Natural killer cell (primary cell): ENCODE measurements at regions not wholly inside any gene's neighbourhood (a gene's known extent, or its start where the extent isn't known, plus 50 kb on each side); places are given as distances from the start of the nearest gene placed in this dataset.

Experiments
- ATAC-seq, 3 donors: fragments of 150-1000 bp in 2 of 3; fragments of 200-7000 bp in 1 of 3; cut with Tn5 transposase; 1 replicate in 1 of 3; 2 replicates in 2 of 3; pipeline ENCODE4 v1.10.0; 2021; ENCODE audit warnings: mild to moderate bottlenecking in 2 of 3, moderate library complexity in 2 of 3
- DNase-seq, 2 donors: peaks; one replicate each; pipeline versions ENCODE4 v3.0.0 to v3.0.0-alpha.2; 2013 to 2021; ENCODE audit warnings: mixed read lengths in 1 of 2
- H3K27ac ChIP-seq: one replicate; pipeline ENCODE4 v1.5.1; 2013; ENCODE audit warnings: mild to moderate bottlenecking, low read length
- H3K27me3 ChIP-seq: one replicate; pipeline ENCODE4 v1.6.1; 2013; ENCODE audit warnings: low read length; ENCODE audit not compliant: control insufficient read depth, insufficient read depth
- H3K36me3 ChIP-seq: one replicate; pipeline ENCODE4 v1.6.1; 2013; ENCODE audit warnings: low read length; ENCODE audit not compliant: control insufficient read depth, insufficient read depth
- H3K4me1 ChIP-seq: one replicate; pipeline ENCODE4 v1.6.1; 2013; ENCODE audit warnings: low read length; ENCODE audit not compliant: control insufficient read depth, insufficient read depth
- H3K4me3 ChIP-seq: one replicate; pipeline ENCODE4 v1.5.1; 2013; ENCODE audit warnings: low read length
- H3K9me3 ChIP-seq: one replicate; pipeline ENCODE4 v1.6.1; 2013; ENCODE audit warnings: low read length; ENCODE audit not compliant: control insufficient read depth, insufficient read depth
- H3K27ac Mint-ChIP-seq, 2 donors: one replicate each; pipeline ENCODE4 v1.8.0; 2022; ENCODE audit warnings: mild to moderate bottlenecking in 2 of 2, mixed read lengths in 2 of 2, moderate library complexity in 1 of 2
- H3K27me3 Mint-ChIP-seq, 2 donors: one replicate each; pipeline ENCODE4 v1.8.0; 2022; ENCODE audit warnings: low read depth in 2 of 2, mixed read lengths in 2 of 2
- H3K36me3 Mint-ChIP-seq: one replicate; pipeline ENCODE4 v1.8.0; 2022; ENCODE audit warnings: mixed read lengths
- H3K4me1 Mint-ChIP-seq, 2 donors: one replicate each; pipeline ENCODE4 v1.8.0; 2022; ENCODE audit warnings: mixed read lengths in 2 of 2
- H3K4me3 Mint-ChIP-seq: one replicate; pipeline ENCODE4 v1.8.0; 2022; ENCODE audit warnings: mild to moderate bottlenecking, moderate library complexity, mixed read lengths
- H3K9me3 Mint-ChIP-seq, 2 donors: one replicate each; pipeline ENCODE4 v1.8.0; 2022; ENCODE audit warnings: mixed read lengths in 2 of 2
- WGBS: methylation state at CpG from one replicate; pipeline ENCODE4 v1.1.7; 2013; ENCODE audit warnings: missing lambda C conversion rate; ENCODE audit not compliant: insufficient coverage; 5-methylcytosine and 5-hydroxymethylcytosine counted together
- intact Hi-C: fragments of 100-400 bp; cut with micrococcal nuclease; formaldehyde crosslinking; loops from one replicate; pipeline ENCODE4 v1.14.2; 2022
- TF ChIP-seq, protein P1 (sequence below): fragments of 200-600 bp; IDR thresholded peaks from one replicate; pipeline ENCODE4 v1.8.0; 2022; ENCODE audit warnings: antibody characterized with exemption

DNA sequence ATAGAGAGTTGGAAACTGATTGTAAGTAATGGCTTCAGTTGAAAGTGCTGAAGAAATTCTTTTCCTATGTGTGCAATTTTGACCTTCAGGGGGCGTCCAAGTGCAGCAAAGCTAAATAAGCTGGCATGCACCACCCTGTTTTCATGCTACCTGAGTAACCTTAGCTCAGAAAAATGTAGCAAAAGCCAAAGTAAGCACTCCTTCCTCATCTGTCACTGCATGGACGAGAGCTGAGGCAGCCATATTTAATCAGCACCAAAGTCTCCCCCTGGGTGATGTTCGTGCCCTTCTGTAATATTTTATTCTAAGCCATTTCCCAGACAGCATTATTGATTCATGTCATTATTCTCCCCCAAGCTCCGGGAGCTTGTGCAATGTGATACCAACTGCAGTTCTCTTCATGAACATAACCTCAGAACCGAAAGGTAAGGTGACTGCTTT is 123.1 kb downstream of the RPS12 start:
- peaks cover 5 to 16% of the 10 kb centered on the region in 2 donors for H3K27me3 Mint-ChIP-seq
- no peaks in the 10 kb centered on the region for H3K36me3 Mint-ChIP-seq
- Histone ChIP-seq H3K27me3 (no peaks in the 10 kb centered on the region), H3K9me3 (no peaks in the 10 kb centered on the region), H3K36me3 (no peaks in the 10 kb centered on the region), H3K4me1 (no peaks in the 10 kb centered on the region), H3K4me3 (no peak overlapping the region), H3K27ac (no peak overlapping the region)
- DNase-seq = peak in 1 of 2 donors; percentile 8
- no peaks in the 10 kb centered on the region for H3K4me1 Mint-ChIP-seq
- no peaks in the 10 kb centered on the region for H3K9me3 Mint-ChIP-seq
- intact Hi-C loops = no loop called here
- TF ChIP-seq, protein P1, sequence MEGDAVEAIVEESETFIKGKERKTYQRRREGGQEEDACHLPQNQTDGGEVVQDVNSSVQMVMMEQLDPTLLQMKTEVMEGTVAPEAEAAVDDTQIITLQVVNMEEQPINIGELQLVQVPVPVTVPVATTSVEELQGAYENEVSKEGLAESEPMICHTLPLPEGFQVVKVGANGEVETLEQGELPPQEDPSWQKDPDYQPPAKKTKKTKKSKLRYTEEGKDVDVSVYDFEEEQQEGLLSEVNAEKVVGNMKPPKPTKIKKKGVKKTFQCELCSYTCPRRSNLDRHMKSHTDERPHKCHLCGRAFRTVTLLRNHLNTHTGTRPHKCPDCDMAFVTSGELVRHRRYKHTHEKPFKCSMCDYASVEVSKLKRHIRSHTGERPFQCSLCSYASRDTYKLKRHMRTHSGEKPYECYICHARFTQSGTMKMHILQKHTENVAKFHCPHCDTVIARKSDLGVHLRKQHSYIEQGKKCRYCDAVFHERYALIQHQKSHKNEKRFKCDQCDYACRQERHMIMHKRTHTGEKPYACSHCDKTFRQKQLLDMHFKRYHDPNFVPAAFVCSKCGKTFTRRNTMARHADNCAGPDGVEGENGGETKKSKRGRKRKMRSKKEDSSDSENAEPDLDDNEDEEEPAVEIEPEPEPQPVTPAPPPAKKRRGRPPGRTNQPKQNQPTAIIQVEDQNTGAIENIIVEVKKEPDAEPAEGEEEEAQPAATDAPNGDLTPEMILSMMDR = no peak
- no peak overlapping the region for H3K4me3 Mint-ChIP-seq
- 40% methylated on average over 5 of the region's 5 CpGs for WGBS
- no peak overlapping the region for H3K27ac Mint-ChIP-seq
- no peak for ATAC-seq

DNA sequence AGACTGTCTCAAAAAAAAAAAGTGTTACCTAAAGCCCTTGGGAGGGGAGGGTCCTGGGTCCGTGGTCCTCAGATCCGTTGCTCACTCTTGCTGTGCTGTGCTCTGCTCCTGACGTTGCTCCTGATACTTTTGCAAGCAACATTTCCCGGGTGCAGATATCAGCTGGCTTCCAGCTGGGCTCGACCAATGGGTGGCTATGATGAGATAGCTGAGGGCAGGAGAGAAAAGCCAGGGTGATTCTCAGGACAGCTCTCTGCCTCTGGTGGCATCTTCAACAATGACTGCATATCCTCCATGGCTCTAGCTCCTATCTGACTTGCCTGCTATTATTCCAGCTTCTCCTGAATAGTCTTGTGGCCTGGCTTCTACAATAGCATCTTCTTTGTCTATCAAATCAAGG is 134.5 kb downstream of the RPS12 start:
- TF ChIP-seq, protein P1 = no peak
- H3K4me3 Mint-ChIP-seq = no peak overlapping the region
- no peaks in the 10 kb centered on the region for H3K4me1 Mint-ChIP-seq
- Histone ChIP-seq H3K9me3 (no peaks in the 10 kb centered on the region), H3K4me3 (no peak overlapping the region), H3K27ac (no peak overlapping the region), H3K36me3 (no peaks in the 10 kb centered on the region), H3K27me3 (peaks cover 4% of the 10 kb centered on the region), H3K4me1 (no peaks in the 10 kb centered on the region)
- no peak for ATAC-seq
- no peak for DNase-seq
- H3K9me3 Mint-ChIP-seq = no peaks in the 10 kb centered on the region
- intact Hi-C loops = no loop called here
- no peaks in the 10 kb centered on the region for H3K36me3 Mint-ChIP-seq
- 65% methylated on average over 5 of the region's 5 CpGs for WGBS
- H3K27ac Mint-ChIP-seq = no peak overlapping the region
- peaks cover 3 to 21% of the 10 kb centered on the region in 2 donors for H3K27me3 Mint-ChIP-seq

DNA sequence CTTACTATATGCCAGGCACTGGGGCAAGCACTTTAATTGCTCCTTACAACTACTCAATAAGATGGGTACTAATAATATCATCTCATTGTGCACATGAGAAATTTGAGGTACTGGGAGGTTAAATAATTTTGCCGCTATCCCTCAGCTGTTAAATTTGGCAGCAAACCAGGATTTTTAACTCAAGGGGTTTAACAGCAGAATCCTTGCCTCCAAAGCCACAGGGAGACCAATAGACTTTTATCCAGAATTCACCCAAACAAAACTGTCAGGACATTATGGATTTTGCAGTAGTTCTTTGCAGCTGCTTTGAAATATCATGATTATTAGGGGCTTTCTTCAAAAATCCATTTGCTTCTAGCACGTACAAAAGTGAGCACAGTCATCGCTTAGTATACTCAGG is 136.2 kb downstream of the RPS12 start:
- Mint-ChIP-seq H3K4me1 (no peaks in the 10 kb centered on the region), H3K9me3 (no peaks in the 10 kb centered on the region), H3K27me3 (peaks cover 0 to 8% of the 10 kb centered on the region in 2 donors), H3K4me3 (no peak overlapping the region), H3K27ac (no peak overlapping the region), H3K36me3 (no peaks in the 10 kb centered on the region)
- WGBS = 95% methylated on average over 3 of the region's 3 CpGs
- H3K27ac ChIP-seq = no peak overlapping the region
- no peaks in the 10 kb centered on the region for H3K36me3 ChIP-seq
- ATAC-seq (no peak), DNase-seq (no peak)
- TF ChIP-seq, protein P1 = no peak
- H3K9me3 ChIP-seq = no peaks in the 10 kb centered on the region
- H3K4me1 ChIP-seq = no peaks in the 10 kb centered on the region
- intact Hi-C loops = no loop called here
- H3K4me3 ChIP-seq = no peak overlapping the region
- peaks cover 4% of the 10 kb centered on the region for H3K27me3 ChIP-seq
